CD4-positive, alpha-beta memory T cell (primary cell): ENCODE measurements at regions not wholly inside any gene's neighbourhood (a gene's known extent, or its start where the extent isn't known, plus 50 kb on each side); places are given as distances from the start of the nearest gene placed in this dataset.

ENCODE experiments used
- CTCF ChIA-PET: fragments of 350-600 bp; sonication (Branson Sonifier 250); formaldehyde crosslinking; loops from one replicate; lab custom pipeline; 2021; ENCODE audit warnings: inconsistent platforms; ENCODE audit not compliant: partially characterized antibody; lab: Charles Lee
- POLR2A ChIA-PET: fragments of 350-600 bp; sonication (Branson Sonifier 250); formaldehyde crosslinking; loops from one replicate; lab custom pipeline; 2021; ENCODE audit not compliant: partially characterized antibody; lab: Charles Lee
- DNase-seq, 5 donors: peaks; one replicate each; pipeline versions ENCODE4 v3.0.0 to v3.0.0-alpha.2; 2020 to 2022; ENCODE audit warnings: mixed read lengths in 1 of 5
- H3K27ac ChIP-seq: one replicate; pipeline ENCODE4 v1.7.0; 2013; ENCODE audit warnings: low read depth, low read length
- H3K27me3 ChIP-seq: 2 replicates; pipeline ENCODE4 v1.7.0; 2013; ENCODE audit warnings: mild to moderate bottlenecking, low read length, moderate library complexity; ENCODE audit not compliant: insufficient read depth
- H3K36me3 ChIP-seq: 2 replicates; pipeline ENCODE4 v1.7.0; 2013; ENCODE audit warnings: mild to moderate bottlenecking, low read length, moderate library complexity; ENCODE audit not compliant: insufficient read depth
- H3K4me1 ChIP-seq: 2 replicates; pipeline ENCODE4 v1.7.0; 2013; ENCODE audit warnings: mild to moderate bottlenecking, low read length, moderate library complexity; ENCODE audit not compliant: insufficient read depth
- H3K4me3 ChIP-seq, 2 donors: one replicate each; pipeline ENCODE4 v1.7.0; 2013; ENCODE audit warnings: low read length in 2 of 2, mild to moderate bottlenecking in 1 of 2
- H3K9me3 ChIP-seq, 2 donors: one replicate each; pipeline ENCODE4 v1.7.0; 2013; ENCODE audit warnings: low read length in 2 of 2, control low read depth in 1 of 2; ENCODE audit not compliant: control insufficient read depth in 1 of 2
- H3K27ac Mint-ChIP-seq, 7 donors: one replicate each; pipeline ENCODE4 v1.8.0; 2020 to 2021; ENCODE audit warnings: mixed read lengths in 7 of 7, mild to moderate bottlenecking in 6 of 7, inconsistent platforms in 3 of 7, moderate library complexity in 3 of 7
- H3K27me3 Mint-ChIP-seq, 2 donors: one replicate each; pipeline ENCODE4 v1.8.0; 2020 to 2021; ENCODE audit warnings: mixed read lengths in 2 of 2
- H3K36me3 Mint-ChIP-seq, 2 donors: one replicate each; pipeline ENCODE4 v1.8.0; 2020 to 2021; ENCODE audit warnings: mixed read lengths in 2 of 2, inconsistent platforms in 1 of 2, mild to moderate bottlenecking in 1 of 2
- H3K4me1 Mint-ChIP-seq, 4 donors: one replicate each; pipeline ENCODE4 v1.8.0; 2020 to 2021; ENCODE audit warnings: mixed read lengths in 4 of 4, mild to moderate bottlenecking in 1 of 4
- H3K4me3 Mint-ChIP-seq, 8 donors: one replicate each; pipeline ENCODE4 v1.8.0; 2020 to 2021; ENCODE audit warnings: mixed read lengths in 8 of 8, mild to moderate bottlenecking in 7 of 8, moderate library complexity in 6 of 8, inconsistent platforms in 3 of 8
- H3K9me3 Mint-ChIP-seq, 8 donors: one replicate each; pipeline ENCODE4 v1.8.0; 2020 to 2021; ENCODE audit warnings: mixed read lengths in 8 of 8, mild to moderate bottlenecking in 5 of 8, inconsistent platforms in 3 of 8, moderate library complexity in 1 of 8
- intact Hi-C: fragments of 100-400 bp; cut with micrococcal nuclease; formaldehyde crosslinking; loops from one replicate; pipeline ENCODE4 v1.15.1; 2023

DNA sequence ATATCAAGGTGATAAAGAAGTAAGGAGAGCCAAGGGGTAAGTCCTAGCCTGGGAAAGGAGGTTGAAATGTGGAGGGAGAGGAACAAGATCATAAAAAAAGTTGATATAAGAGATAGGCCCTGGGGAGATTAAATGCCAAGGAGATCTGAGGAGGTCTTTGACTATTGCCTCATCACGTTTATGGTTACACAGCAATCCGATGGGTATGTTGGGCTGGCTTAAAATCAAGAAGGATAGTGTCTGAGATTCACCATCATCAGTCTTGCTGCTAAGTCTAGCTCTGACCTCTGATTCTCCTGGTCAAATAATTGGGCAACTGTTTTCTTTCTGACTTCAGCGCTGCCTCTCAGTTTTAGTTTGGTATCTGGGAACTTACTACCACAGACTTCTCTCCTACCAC lies 416.3 kb downstream of the GPATCH2 start:
- Histone ChIP-seq H3K4me1 (no peaks in the 10 kb centered on the region), H3K4me3 (no peak overlapping the region), H3K36me3 (no peaks in the 10 kb centered on the region), H3K27me3 (no peaks in the 10 kb centered on the region), H3K9me3 (no peaks in the 10 kb centered on the region), H3K27ac (no peak overlapping the region)
- Mint-ChIP-seq H3K4me1 (no peaks in the 10 kb centered on the region), H3K36me3 (no peaks in the 10 kb centered on the region), H3K27me3 (no peaks in the 10 kb centered on the region), H3K9me3 (peaks cover 0 to 15% (median 4%) of the 10 kb centered on the region in 8 donors), H3K4me3 (no peak overlapping the region), H3K27ac (no peak overlapping the region)
- intact Hi-C loops: no loop called here
- no peak for DNase-seq
- ChIA-PET CTCF (no interaction called here), POLR2A (no interaction called here)

DNA sequence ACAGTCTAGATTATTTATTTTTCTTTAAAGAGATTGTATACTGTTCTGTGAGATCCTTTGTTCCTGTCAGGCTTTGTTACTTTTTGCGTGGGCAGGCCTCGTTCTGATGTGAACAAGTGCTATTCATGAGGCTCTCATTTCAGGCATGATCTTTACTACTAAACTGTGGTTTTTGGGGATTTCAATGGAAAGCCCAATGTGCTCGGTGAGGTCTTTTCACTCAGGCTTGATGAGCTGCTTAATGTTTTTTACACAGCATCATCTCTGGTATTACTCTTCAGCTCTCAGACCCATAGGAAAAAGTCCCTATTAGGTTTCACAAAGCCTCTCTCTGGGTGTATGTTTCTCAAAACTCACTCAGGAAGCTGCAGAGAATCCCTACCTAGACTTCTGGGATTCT lies 419.4 kb downstream of the GPATCH2 start:
- Mint-ChIP-seq H3K27me3 (no peaks in the 10 kb centered on the region), H3K36me3 (no peaks in the 10 kb centered on the region), H3K27ac (no peak overlapping the region)

DNA sequence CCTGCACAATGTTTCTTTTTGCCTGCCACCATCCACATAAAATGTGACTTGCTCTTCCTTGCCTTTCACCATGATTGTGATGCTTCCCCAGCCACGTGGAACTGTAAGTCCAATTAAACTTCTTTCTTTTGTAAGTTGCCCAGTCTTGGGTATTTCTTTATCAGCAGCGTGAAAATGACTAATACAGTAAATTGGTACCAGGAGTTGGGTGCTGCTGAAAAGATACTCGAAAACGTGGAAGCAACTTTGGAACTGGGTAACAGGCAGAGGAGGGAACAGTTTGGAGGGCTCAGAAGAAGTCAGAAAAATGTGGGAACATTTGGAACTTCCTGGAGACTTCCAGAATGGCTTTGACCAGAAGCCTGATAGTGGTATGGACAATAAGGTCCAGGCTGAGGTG lies 425.3 kb downstream of the GPATCH2 start:
- H3K9me3 Mint-ChIP-seq: peaks cover 2 to 22% (median 11%) of the 10 kb centered on the region in 8 donors
- CTCF ChIA-PET: no interaction called here
- H3K4me3 Mint-ChIP-seq: no peak overlapping the region

More for the DNA sequence above, 419.4 kb downstream of the GPATCH2 start:
- CTCF ChIA-PET: no interaction called here
- POLR2A ChIA-PET: no interaction called here
- H3K4me3 Mint-ChIP-seq: no peak overlapping the region
- Histone ChIP-seq H3K4me3 (no peak overlapping the region), H3K9me3 (no peaks in the 10 kb centered on the region), H3K27me3 (no peaks in the 10 kb centered on the region), H3K4me1 (no peaks in the 10 kb centered on the region), H3K36me3 (no peaks in the 10 kb centered on the region), H3K27ac (no peak overlapping the region)
- H3K4me1 Mint-ChIP-seq: no peaks in the 10 kb centered on the region
- peaks cover 0 to 26% (median 6%) of the 10 kb centered on the region in 8 donors for H3K9me3 Mint-ChIP-seq
- DNase-seq: no peak
- intact Hi-C loops: no loop called here

DNA sequence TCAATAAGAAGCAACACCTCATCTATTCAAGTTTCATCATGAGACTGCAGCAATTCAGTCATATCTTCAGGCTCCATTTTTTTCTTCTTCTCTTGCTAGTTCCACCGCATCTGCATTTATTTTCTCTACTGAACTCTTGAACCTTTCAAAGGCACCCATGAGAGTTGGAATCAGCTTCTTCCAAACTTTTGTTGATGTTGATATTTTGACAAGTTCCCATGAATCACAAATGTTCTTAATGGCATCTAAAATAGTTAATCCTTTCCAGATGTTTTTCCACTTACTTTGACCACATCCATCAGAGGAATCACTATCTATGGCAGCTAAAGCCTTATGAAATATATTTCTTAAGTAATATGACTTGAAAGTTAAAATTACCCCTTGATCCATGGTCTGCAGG lies 434.3 kb downstream of the GPATCH2 start:
- Histone ChIP-seq H3K9me3 (no peaks in the 10 kb centered on the region), H3K36me3 (no peaks in the 10 kb centered on the region), H3K4me1 (no peaks in the 10 kb centered on the region), H3K27me3 (no peaks in the 10 kb centered on the region), H3K27ac (no peak overlapping the region), H3K4me3 (no peak overlapping the region)
- no peaks in the 10 kb centered on the region for H3K4me1 Mint-ChIP-seq
- no peaks in the 10 kb centered on the region for H3K36me3 Mint-ChIP-seq
- CTCF ChIA-PET: no interaction called here
- POLR2A ChIA-PET: no interaction called here
- no peaks in the 10 kb centered on the region for H3K27me3 Mint-ChIP-seq
- no peak for DNase-seq
- intact Hi-C loops: no loop called here
- no peak overlapping the region for H3K4me3 Mint-ChIP-seq
- peaks cover 0 to 8% (median under 1%) of the 10 kb centered on the region in 8 donors for H3K9me3 Mint-ChIP-seq
- no peak overlapping the region for H3K27ac Mint-ChIP-seq

More for the DNA sequence above, 425.3 kb downstream of the GPATCH2 start:
- Histone ChIP-seq H3K4me3 (no peak overlapping the region), H3K36me3 (no peaks in the 10 kb centered on the region), H3K9me3 (no peaks in the 10 kb centered on the region), H3K4me1 (no peaks in the 10 kb centered on the region), H3K27me3 (no peaks in the 10 kb centered on the region), H3K27ac (no peak overlapping the region)
- Mint-ChIP-seq H3K36me3 (no peaks in the 10 kb centered on the region), H3K4me1 (no peaks in the 10 kb centered on the region), H3K27ac (no peak overlapping the region), H3K27me3 (no peaks in the 10 kb centered on the region)
- no peak for DNase-seq
- POLR2A ChIA-PET: no interaction called here
- intact Hi-C loops: no loop called here

DNA sequence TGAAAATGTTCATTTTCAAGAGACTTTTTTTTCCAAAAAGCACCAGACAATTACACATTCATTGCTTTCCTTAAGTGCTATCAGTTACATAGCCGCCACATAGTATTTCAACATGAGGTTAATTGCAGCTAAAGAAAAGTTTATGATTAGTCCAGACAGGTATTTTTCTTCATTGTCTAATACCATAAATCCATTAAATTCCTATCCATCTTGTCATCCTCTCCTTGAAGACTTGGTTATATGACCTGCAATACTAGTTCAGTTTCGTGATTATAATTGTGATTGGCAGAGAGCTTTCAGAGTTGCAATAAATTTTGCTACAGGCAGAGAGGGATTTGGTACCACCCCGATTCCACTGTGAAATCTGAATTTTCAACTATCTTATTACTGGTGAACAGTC lies 437.7 kb downstream of the GPATCH2 start:
- Histone ChIP-seq H3K36me3 (no peaks in the 10 kb centered on the region), H3K9me3 (no peaks in the 10 kb centered on the region), H3K27me3 (no peaks in the 10 kb centered on the region), H3K27ac (no peak overlapping the region), H3K4me3 (no peak overlapping the region), H3K4me1 (no peaks in the 10 kb centered on the region)
- DNase-seq: no peak
- ChIA-PET CTCF (no interaction called here), POLR2A (no interaction called here)
- intact Hi-C loops: no loop called here
- no peaks in the 10 kb centered on the region for H3K4me1 Mint-ChIP-seq
- H3K4me3 Mint-ChIP-seq: no peak overlapping the region
- no peaks in the 10 kb centered on the region for H3K27me3 Mint-ChIP-seq
- H3K36me3 Mint-ChIP-seq: no peaks in the 10 kb centered on the region
- no peak overlapping the region for H3K27ac Mint-ChIP-seq
- H3K9me3 Mint-ChIP-seq: peaks cover 0 to 15% (median 5%) of the 10 kb centered on the region in 8 donors

DNA sequence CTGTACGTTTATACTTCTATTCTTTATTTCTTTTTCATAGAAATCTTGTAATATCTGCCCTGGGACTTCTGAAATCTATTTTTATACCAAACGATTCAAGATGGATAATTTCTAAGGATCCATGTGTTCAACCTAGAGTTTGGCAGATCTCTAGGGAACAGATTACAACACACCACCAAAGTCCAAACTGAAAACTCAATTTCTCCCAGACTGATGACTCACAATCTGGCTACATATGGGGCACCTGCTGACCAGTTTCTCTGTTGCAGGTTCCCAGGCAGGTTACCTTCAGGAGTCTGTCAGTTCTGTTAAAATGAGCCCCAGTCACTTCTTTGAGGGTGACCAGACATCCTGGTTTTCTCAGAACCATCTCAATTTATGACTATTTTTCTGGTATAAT lies 439.4 kb downstream of the GPATCH2 start:
- ChIA-PET CTCF (no interaction called here), POLR2A (no interaction called here)
- Mint-ChIP-seq H3K4me1 (no peaks in the 10 kb centered on the region), H3K4me3 (no peak overlapping the region), H3K27ac (no peak overlapping the region), H3K9me3 (peaks cover 0 to 17% (median 9%) of the 10 kb centered on the region in 8 donors), H3K36me3 (no peaks in the 10 kb centered on the region), H3K27me3 (no peaks in the 10 kb centered on the region)
- H3K27me3 ChIP-seq: no peaks in the 10 kb centered on the region
- no peaks in the 10 kb centered on the region for H3K36me3 ChIP-seq
- no peaks in the 10 kb centered on the region for H3K9me3 ChIP-seq
- DNase-seq: no peak
- intact Hi-C loops: no loop called here
- no peaks in the 10 kb centered on the region for H3K4me1 ChIP-seq
- no peak overlapping the region for H3K27ac ChIP-seq
- no peak overlapping the region for H3K4me3 ChIP-seq

DNA sequence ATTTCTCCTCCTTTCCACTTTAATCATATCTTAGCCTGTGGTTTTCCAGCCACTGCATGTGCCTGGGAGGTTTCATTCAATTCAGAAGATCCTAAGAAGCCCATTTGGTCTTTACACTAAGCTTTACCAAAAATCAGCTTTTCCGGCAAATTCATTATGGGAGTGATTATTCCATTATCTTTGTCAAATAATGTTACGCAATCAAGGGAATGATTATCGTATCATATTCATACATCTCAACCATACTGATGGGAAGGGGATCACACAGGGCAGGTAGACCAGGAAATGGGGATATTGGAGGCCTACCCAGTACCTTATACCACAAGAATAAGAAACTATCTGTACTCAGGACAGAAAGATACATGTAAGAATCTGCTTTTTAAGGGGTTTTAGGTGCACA lies 440.5 kb downstream of the GPATCH2 start:
- H3K4me3 ChIP-seq: no peak overlapping the region
- no peak overlapping the region for H3K27ac Mint-ChIP-seq
- no peaks in the 10 kb centered on the region for H3K27me3 Mint-ChIP-seq
- DNase-seq: no peak
- H3K4me3 Mint-ChIP-seq: no peak overlapping the region
- CTCF ChIA-PET: no interaction called here
- H3K27me3 ChIP-seq: no peaks in the 10 kb centered on the region
- no peaks in the 10 kb centered on the region for H3K9me3 ChIP-seq
- no peaks in the 10 kb centered on the region for H3K4me1 Mint-ChIP-seq
- H3K36me3 Mint-ChIP-seq: no peaks in the 10 kb centered on the region
- no peaks in the 10 kb centered on the region for H3K36me3 ChIP-seq
- H3K9me3 Mint-ChIP-seq: peaks cover 0 to 16% (median 9%) of the 10 kb centered on the region in 8 donors
- H3K27ac ChIP-seq: no peak overlapping the region
- no peaks in the 10 kb centered on the region for H3K4me1 ChIP-seq
- POLR2A ChIA-PET: no interaction called here
- intact Hi-C loops: no loop called here

DNA sequence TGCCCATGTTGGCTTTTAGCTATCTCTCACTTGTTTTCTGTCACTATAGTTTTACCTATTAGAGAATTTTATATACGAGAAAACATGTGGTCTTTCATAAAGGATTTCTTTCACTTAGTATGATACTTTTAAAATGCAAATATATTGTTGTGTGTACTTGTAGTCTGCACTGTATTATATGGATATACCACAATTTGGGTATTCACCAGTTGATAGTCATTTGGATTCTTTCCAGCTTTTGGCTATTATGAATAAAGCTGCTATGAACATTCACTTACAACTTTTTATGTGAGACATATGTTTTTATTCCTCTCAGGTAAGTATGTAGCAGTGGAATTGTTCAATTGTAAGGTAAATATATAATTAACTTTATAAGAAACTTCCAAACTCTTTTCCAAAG lies 441.5 kb downstream of the GPATCH2 start:
- H3K4me3 Mint-ChIP-seq: no peak overlapping the region
- no peak overlapping the region for H3K27ac ChIP-seq
- H3K9me3 ChIP-seq: no peaks in the 10 kb centered on the region
- no peak for DNase-seq
- H3K27me3 ChIP-seq: no peaks in the 10 kb centered on the region
- H3K27ac Mint-ChIP-seq: no peak overlapping the region
- intact Hi-C loops: no loop called here
- no peaks in the 10 kb centered on the region for H3K4me1 ChIP-seq
- H3K27me3 Mint-ChIP-seq: no peaks in the 10 kb centered on the region
- H3K4me3 ChIP-seq: no peak overlapping the region
- H3K36me3 Mint-ChIP-seq: no peaks in the 10 kb centered on the region
- H3K9me3 Mint-ChIP-seq: peaks cover 0 to 16% (median 9%) of the 10 kb centered on the region in 8 donors
- H3K4me1 Mint-ChIP-seq: no peaks in the 10 kb centered on the region
- POLR2A ChIA-PET: no interaction called here
- CTCF ChIA-PET: no interaction called here
- no peaks in the 10 kb centered on the region for H3K36me3 ChIP-seq
